Central memory CD8-positive, alpha-beta T cell (primary cell): ENCODE measurements at regions not wholly inside any gene's neighbourhood (a gene's known extent, or its start where the extent isn't known, plus 50 kb on each side); places are given as distances from the start of the nearest gene placed in this dataset.

ENCODE experiments used
- ATAC-seq: fragments of 150-1000 bp; cut with Tn5 transposase; replicated peaks from 2 replicates; pipeline ENCODE4 v1.10.0; 2022; ENCODE audit warnings: mild to moderate bottlenecking, moderate FRiP score, moderate number of reproducible peaks; ENCODE audit not compliant: poor library complexity, severe bottlenecking; ENCODE audit errors: extremely low read depth
- DNase-seq, 2 donors: peaks; one replicate each; pipeline ENCODE4 v3.0.0; 2021; ENCODE audit warnings: low spot score in 2 of 2
- H3K27ac Mint-ChIP-seq: one replicate; pipeline ENCODE4 v1.8.0; 2022; ENCODE audit warnings: low read depth, mild to moderate bottlenecking, moderate library complexity, mixed read lengths
- H3K27me3 Mint-ChIP-seq: one replicate; pipeline ENCODE4 v1.8.0; 2022; ENCODE audit warnings: mixed read lengths
- H3K36me3 Mint-ChIP-seq: one replicate; pipeline ENCODE4 v1.8.0; 2022; ENCODE audit warnings: mild to moderate bottlenecking, moderate library complexity, mixed read lengths; ENCODE audit not compliant: insufficient read depth
- H3K4me1 Mint-ChIP-seq: one replicate; pipeline ENCODE4 v1.8.0; 2022; ENCODE audit warnings: mixed read lengths
- H3K4me3 Mint-ChIP-seq: one replicate; pipeline ENCODE4 v1.8.0; 2022; ENCODE audit warnings: mild to moderate bottlenecking, moderate library complexity, mixed read lengths
- H3K9me3 Mint-ChIP-seq: one replicate; pipeline ENCODE4 v1.8.0; 2022; ENCODE audit warnings: mixed read lengths

- Mint-ChIP-seq H3K9me3 (no peaks in the 10 kb centered on the region), H3K27me3 (no peaks in the 10 kb centered on the region), H3K4me3 (no peak overlapping the region), H3K27ac (no peak overlapping the region), H3K36me3 (no peaks in the 10 kb centered on the region), H3K4me1 (no peaks in the 10 kb centered on the region)
- no peak for DNase-seq
- ATAC-seq = no peak
Measured at GRCh38 chr7:35987016-35987415, 166.0 kb upstream of the EEPD1 start.

- Mint-ChIP-seq H3K4me3 (no peak overlapping the region), H3K27me3 (no peaks in the 10 kb centered on the region), H3K4me1 (no peaks in the 10 kb centered on the region), H3K36me3 (no peaks in the 10 kb centered on the region), H3K27ac (no peak overlapping the region), H3K9me3 (no peaks in the 10 kb centered on the region)
- DNase-seq = no peak
- ATAC-seq = no peak
Measured at GRCh38 chr7:35988105-35988504, 164.9 kb upstream of the EEPD1 start.

GRCh38 chr7:35988818-35989217 is 164.2 kb upstream of the EEPD1 start:
- Mint-ChIP-seq H3K4me3 (no peak overlapping the region), H3K36me3 (no peaks in the 10 kb centered on the region), H3K27ac (no peak overlapping the region), H3K4me1 (no peaks in the 10 kb centered on the region), H3K9me3 (no peaks in the 10 kb centered on the region), H3K27me3 (no peaks in the 10 kb centered on the region)
- ATAC-seq = no peak
- no peak for DNase-seq

GRCh38 chr7:35991511-35992232 is 161.4 kb upstream of the EEPD1 start:
- Mint-ChIP-seq H3K4me3 (no peak overlapping the region), H3K4me1 (no peaks in the 10 kb centered on the region), H3K9me3 (no peaks in the 10 kb centered on the region), H3K27ac (no peak overlapping the region), H3K36me3 (no peaks in the 10 kb centered on the region), H3K27me3 (no peaks in the 10 kb centered on the region)
- DNase-seq (no peak), ATAC-seq (no peak)

GRCh38 chr7:35992436-35992835 is 160.6 kb upstream of the EEPD1 start:
- no peak overlapping the region for H3K4me3 Mint-ChIP-seq
- ATAC-seq (no peak), DNase-seq (no peak)
- H3K4me1 Mint-ChIP-seq = no peaks in the 10 kb centered on the region
- H3K36me3 Mint-ChIP-seq = no peaks in the 10 kb centered on the region
- H3K9me3 Mint-ChIP-seq = no peaks in the 10 kb centered on the region
- H3K27ac Mint-ChIP-seq = no peak overlapping the region
- no peaks in the 10 kb centered on the region for H3K27me3 Mint-ChIP-seq

GRCh38 chr7:35993113-35993512 is 159.9 kb upstream of the EEPD1 start:
- no peak for ATAC-seq
- Mint-ChIP-seq H3K4me1 (no peaks in the 10 kb centered on the region), H3K27ac (no peak overlapping the region), H3K36me3 (no peaks in the 10 kb centered on the region), H3K9me3 (no peaks in the 10 kb centered on the region), H3K4me3 (no peak overlapping the region), H3K27me3 (no peaks in the 10 kb centered on the region)
- no peak for DNase-seq

- no peak for DNase-seq
- Mint-ChIP-seq H3K4me1 (no peaks in the 10 kb centered on the region), H3K27me3 (no peaks in the 10 kb centered on the region), H3K27ac (no peak overlapping the region), H3K4me3 (no peak overlapping the region), H3K9me3 (no peaks in the 10 kb centered on the region), H3K36me3 (no peaks in the 10 kb centered on the region)
- ATAC-seq = no peak
Measured at GRCh38 chr7:35993676-35994606, 159.1 kb upstream of the EEPD1 start.

GRCh38 chr7:35995334-35995733 is 157.7 kb upstream of the EEPD1 start:
- Mint-ChIP-seq H3K27me3 (no peaks in the 10 kb centered on the region), H3K36me3 (no peaks in the 10 kb centered on the region), H3K27ac (no peak overlapping the region), H3K4me3 (no peak overlapping the region), H3K9me3 (no peaks in the 10 kb centered on the region), H3K4me1 (no peaks in the 10 kb centered on the region)
- ATAC-seq (no peak), DNase-seq (no peak)

GRCh38 chr7:35998481-35998880 is 154.6 kb upstream of the EEPD1 start:
- Mint-ChIP-seq H3K9me3 (no peaks in the 10 kb centered on the region), H3K36me3 (no peaks in the 10 kb centered on the region), H3K4me1 (no peaks in the 10 kb centered on the region), H3K27me3 (no peaks in the 10 kb centered on the region), H3K4me3 (no peak overlapping the region), H3K27ac (no peak overlapping the region)
- DNase-seq = no peak
- ATAC-seq = no peak

GRCh38 chr7:36001546-36001945 is 151.5 kb upstream of the EEPD1 start:
- H3K27ac Mint-ChIP-seq = no peak overlapping the region
- H3K27me3 Mint-ChIP-seq = no peaks in the 10 kb centered on the region

GRCh38 chr7:36002900-36003299 is 150.2 kb upstream of the EEPD1 start:
- ATAC-seq (no peak), DNase-seq (no peak)
- no peaks in the 10 kb centered on the region for H3K27me3 Mint-ChIP-seq
- H3K4me3 Mint-ChIP-seq = no peak overlapping the region
- no peaks in the 10 kb centered on the region for H3K4me1 Mint-ChIP-seq
- H3K9me3 Mint-ChIP-seq = no peaks in the 10 kb centered on the region
- peaks cover 1% of the 10 kb centered on the region for H3K36me3 Mint-ChIP-seq
- no peak overlapping the region for H3K27ac Mint-ChIP-seq

More at GRCh38 chr7:36001546-36001945, 151.5 kb upstream of the EEPD1 start:
- Mint-ChIP-seq H3K36me3 (no peaks in the 10 kb centered on the region), H3K4me1 (no peaks in the 10 kb centered on the region), H3K9me3 (no peaks in the 10 kb centered on the region), H3K4me3 (no peak overlapping the region)
- DNase-seq (no peak), ATAC-seq (no peak)

GRCh38 chr7:36003343-36003742 is 149.7 kb upstream of the EEPD1 start:
- ATAC-seq (no peak), DNase-seq (no peak)
- no peaks in the 10 kb centered on the region for H3K4me1 Mint-ChIP-seq
- H3K27ac Mint-ChIP-seq = no peak overlapping the region
- H3K27me3 Mint-ChIP-seq = no peaks in the 10 kb centered on the region
- peaks cover 1% of the 10 kb centered on the region for H3K36me3 Mint-ChIP-seq
- no peaks in the 10 kb centered on the region for H3K9me3 Mint-ChIP-seq
- no peak overlapping the region for H3K4me3 Mint-ChIP-seq

GRCh38 chr7:36005293-36005692 is 147.8 kb upstream of the EEPD1 start:
- Mint-ChIP-seq H3K4me3 (no peak overlapping the region), H3K9me3 (no peaks in the 10 kb centered on the region), H3K4me1 (no peaks in the 10 kb centered on the region), H3K36me3 (peaks cover 1% of the 10 kb centered on the region), H3K27me3 (peaks cover 1% of the 10 kb centered on the region), H3K27ac (no peak overlapping the region)
- ATAC-seq (no peak), DNase-seq (no peak)
